ENCODE measurements at regions not wholly inside any gene's neighbourhood (a gene's known extent, or its start where the extent isn't known, plus 50 kb on each side); places are given as distances from the start of the nearest gene placed in this dataset.

DNA sequence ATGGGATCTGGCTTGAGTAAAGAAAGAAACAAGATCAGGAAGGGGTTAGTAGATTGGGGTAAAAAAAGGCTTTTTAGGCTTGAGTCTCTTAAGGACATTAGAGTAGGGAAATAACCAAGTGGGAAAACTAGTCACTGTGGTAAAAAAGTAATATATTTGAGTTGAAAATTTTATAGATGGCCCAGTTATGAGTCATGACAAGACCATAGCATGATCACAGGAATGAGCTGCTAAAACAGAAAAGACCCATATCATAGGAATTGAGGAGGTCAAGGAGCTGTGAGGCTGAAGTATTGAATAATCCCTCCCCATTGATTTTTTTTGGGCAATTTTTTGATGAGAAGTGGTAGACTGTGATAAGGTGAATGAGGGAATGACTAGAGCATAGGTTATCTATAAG lies 69.2 kb upstream of the TBC1D5 start:
- TF ChIP-seq, protein P1, sequence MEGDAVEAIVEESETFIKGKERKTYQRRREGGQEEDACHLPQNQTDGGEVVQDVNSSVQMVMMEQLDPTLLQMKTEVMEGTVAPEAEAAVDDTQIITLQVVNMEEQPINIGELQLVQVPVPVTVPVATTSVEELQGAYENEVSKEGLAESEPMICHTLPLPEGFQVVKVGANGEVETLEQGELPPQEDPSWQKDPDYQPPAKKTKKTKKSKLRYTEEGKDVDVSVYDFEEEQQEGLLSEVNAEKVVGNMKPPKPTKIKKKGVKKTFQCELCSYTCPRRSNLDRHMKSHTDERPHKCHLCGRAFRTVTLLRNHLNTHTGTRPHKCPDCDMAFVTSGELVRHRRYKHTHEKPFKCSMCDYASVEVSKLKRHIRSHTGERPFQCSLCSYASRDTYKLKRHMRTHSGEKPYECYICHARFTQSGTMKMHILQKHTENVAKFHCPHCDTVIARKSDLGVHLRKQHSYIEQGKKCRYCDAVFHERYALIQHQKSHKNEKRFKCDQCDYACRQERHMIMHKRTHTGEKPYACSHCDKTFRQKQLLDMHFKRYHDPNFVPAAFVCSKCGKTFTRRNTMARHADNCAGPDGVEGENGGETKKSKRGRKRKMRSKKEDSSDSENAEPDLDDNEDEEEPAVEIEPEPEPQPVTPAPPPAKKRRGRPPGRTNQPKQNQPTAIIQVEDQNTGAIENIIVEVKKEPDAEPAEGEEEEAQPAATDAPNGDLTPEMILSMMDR (IDR thresholded peaks at IDR 0.05): no peak
- no peak for TF ChIP-seq EZH2 (IDR thresholded peaks at IDR 0.05; ENCODE audit: borderline replicate concordance, insufficient read depth, low read depth, low read length, poor library complexity, severe bottlenecking)

All from B cell (primary cell).